HEK293T (cell line): ENCODE measurements at regions not wholly inside any gene's neighbourhood (a gene's known extent, or its start where the extent isn't known, plus 50 kb on each side); places are given as distances from the start of the nearest gene placed in this dataset.

Experiments
- CTCF ChIA-PET: fragments of 350-600 bp; formaldehyde crosslinking; extraction: SDS; loops from one replicate; lab custom pipeline; 2021; ENCODE audit warnings: antibody characterized with exemption, inconsistent platforms; lab: Yijun Ruan, JAX
- POLR2A ChIA-PET: fragments of 350-600 bp; formaldehyde crosslinking; extraction: SDS; loops from one replicate; lab custom pipeline; 2020; ENCODE audit warnings: antibody characterized with exemption, inconsistent platforms; lab: Yijun Ruan, JAX
- DNase-seq: peaks from one replicate; pipeline ENCODE4 v3.0.0; 2012; ENCODE audit warnings: mixed read lengths; ENCODE audit errors: extremely low spot score
- ARNT ChIP-seq: fragments of 450-650 bp; IDR thresholded peaks from 2 replicates; pipeline ENCODE4 v1.6.1; 2017; ENCODE audit warnings: mild to moderate bottlenecking
- BHLHE40 ChIP-seq: fragments of 450-650 bp; IDR thresholded peaks from 2 replicates; pipeline ENCODE4 v1.6.1; 2016; ENCODE audit warnings: mild to moderate bottlenecking, moderate library complexity, borderline replicate concordance
- CTBP1 ChIP-seq: fragments of 450-650 bp; IDR thresholded peaks from 2 replicates; pipeline ENCODE4 v1.6.1; 2016; ENCODE audit warnings: borderline replicate concordance
- ELF4 ChIP-seq: fragments of 450-650 bp; IDR thresholded peaks from 2 replicates; pipeline ENCODE4 v1.6.1; 2017; ENCODE audit warnings: antibody characterized with exemption
- FOXA1 ChIP-seq: fragments of 450-650 bp; IDR thresholded peaks from 2 replicates; pipeline ENCODE4 v1.6.1; 2016; ENCODE audit warnings: mild to moderate bottlenecking
- FOXK2 ChIP-seq: fragments of 450-650 bp; IDR thresholded peaks from 2 replicates; pipeline ENCODE4 v1.6.1; 2016; ENCODE audit warnings: mild to moderate bottlenecking
- FOXM1 ChIP-seq: fragments of 450-650 bp; IDR thresholded peaks from 2 replicates; pipeline ENCODE4 v1.6.1; 2017; ENCODE audit warnings: mild to moderate bottlenecking, borderline replicate concordance
- HDGF ChIP-seq: fragments of 450-650 bp; IDR thresholded peaks from 2 replicates; pipeline ENCODE4 v1.6.1; 2017; ENCODE audit warnings: antibody characterized with exemption, borderline replicate concordance
- L3MBTL2 ChIP-seq: fragments of 450-650 bp; conservative IDR thresholded peaks from 2 replicates; pipeline ENCODE4 v1.6.1; 2016; ENCODE audit warnings: mild to moderate bottlenecking
- LEF1 ChIP-seq: fragments of 450-650 bp; IDR thresholded peaks from 2 replicates; pipeline ENCODE4 v1.6.1; 2017; ENCODE audit warnings: mild to moderate bottlenecking, borderline replicate concordance
- NFRKB ChIP-seq: fragments of 450-650 bp; IDR thresholded peaks from 2 replicates; pipeline ENCODE4 v1.6.1; 2016; ENCODE audit warnings: mild to moderate bottlenecking, moderate library complexity
- SP1 ChIP-seq: fragments of 450-650 bp; IDR thresholded peaks from 2 replicates; pipeline ENCODE4 v1.6.1; 2017
- SUZ12 ChIP-seq: fragments of 450-650 bp; IDR thresholded peaks from 2 replicates; pipeline ENCODE4 v1.6.1; 2016; ENCODE audit warnings: mild to moderate bottlenecking
- TARDBP ChIP-seq: fragments of 450-650 bp; IDR thresholded peaks from 2 replicates; pipeline ENCODE4 v1.6.1; 2016
- ZNF384 ChIP-seq: fragments of 450-650 bp; IDR thresholded peaks from 2 replicates; pipeline ENCODE4 v1.6.1; 2016
- TF ChIP-seq, protein P1 (sequence below): fragments of 450-650 bp; IDR thresholded peaks from 2 replicates; pipeline ENCODE4 v1.6.1; 2016

DNA sequence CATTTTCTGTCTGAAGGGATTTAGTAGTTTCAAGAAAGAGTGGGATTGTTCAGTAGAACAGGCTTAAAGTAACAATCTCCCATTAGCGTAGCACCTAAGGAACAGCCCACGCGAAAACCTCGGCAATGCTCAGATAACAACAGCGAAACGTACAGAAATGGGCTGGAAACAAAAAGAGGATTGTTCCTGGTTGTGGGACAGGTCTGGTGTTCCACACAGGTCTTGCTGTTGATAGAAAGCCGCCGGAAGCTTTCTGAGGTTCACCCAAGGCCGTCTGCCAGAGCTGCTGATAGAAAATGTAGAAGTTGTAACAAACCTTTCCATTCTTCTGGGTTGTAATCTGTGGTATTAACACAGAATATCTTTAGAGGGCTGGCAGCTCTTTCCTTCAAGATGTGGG lies 69.4 kb upstream of the CLCN4 start:
- no peak for DNase-seq
- no peak for TF ChIP-seq FOXA1
- no peak for TF ChIP-seq SUZ12
- TF ChIP-seq SP1, result no peak
- no peak for TF ChIP-seq ARNT
- no peak for TF ChIP-seq NFRKB
- no peak for TF ChIP-seq HDGF
- no peak for TF ChIP-seq TARDBP
- no peak for TF ChIP-seq CTBP1
- TF ChIP-seq, protein P1, sequence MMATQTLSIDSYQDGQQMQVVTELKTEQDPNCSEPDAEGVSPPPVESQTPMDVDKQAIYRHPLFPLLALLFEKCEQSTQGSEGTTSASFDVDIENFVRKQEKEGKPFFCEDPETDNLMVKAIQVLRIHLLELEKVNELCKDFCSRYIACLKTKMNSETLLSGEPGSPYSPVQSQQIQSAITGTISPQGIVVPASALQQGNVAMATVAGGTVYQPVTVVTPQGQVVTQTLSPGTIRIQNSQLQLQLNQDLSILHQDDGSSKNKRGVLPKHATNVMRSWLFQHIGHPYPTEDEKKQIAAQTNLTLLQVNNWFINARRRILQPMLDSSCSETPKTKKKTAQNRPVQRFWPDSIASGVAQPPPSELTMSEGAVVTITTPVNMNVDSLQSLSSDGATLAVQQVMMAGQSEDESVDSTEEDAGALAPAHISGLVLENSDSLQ, result no peak
- TF ChIP-seq ELF4, result no peak
- TF ChIP-seq FOXK2, result no peak
- TF ChIP-seq L3MBTL2, result no peak
- ChIA-PET POLR2A (no interaction called here), CTCF (no interaction called here)

DNA sequence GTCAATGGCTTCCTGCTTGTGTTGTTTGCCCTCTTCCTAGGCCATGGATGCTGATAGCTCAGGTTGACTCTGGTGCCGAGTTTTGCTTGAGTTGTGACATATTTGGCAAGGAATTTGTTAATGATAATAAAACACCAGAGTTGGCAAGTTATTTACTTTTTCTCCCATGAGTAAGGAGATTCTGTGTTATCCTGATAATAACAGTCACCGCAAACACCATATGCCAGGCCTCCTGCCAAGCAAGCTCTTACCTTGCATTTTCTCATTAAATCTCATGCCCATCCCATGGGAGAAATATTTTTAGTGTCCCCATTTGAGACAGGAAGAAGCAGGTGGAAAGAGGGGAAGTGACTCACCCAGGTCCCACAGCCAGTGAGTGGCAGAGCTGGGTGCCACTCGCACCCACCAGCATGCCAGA lies 67.4 kb upstream of the CLCN4 start:
- POLR2A ChIA-PET, result no interaction called here
- CTCF ChIA-PET, result no interaction called here
- DNase-seq, result no peak
- TF ChIP-seq, protein P1, result no peak
- no peak for TF ChIP-seq TARDBP

DNA sequence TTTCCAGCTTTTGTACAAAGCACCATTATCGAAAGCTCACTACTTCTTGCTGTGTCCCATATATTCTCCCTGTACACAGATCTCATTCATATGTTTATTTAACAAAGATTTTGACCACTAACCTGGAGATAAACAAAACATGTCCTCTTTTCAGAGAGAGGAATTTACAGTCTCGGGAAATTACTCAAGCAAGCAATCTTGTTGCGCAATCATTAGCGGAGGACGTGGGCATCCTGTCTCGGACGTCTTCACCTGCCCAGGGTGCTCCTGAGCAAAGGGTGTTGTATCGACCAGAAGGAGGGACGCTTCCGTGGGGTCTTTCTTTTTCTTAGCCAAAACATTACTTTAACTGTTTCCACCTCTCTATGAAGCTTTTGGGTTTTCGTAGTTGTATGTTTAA lies 66.5 kb upstream of the CLCN4 start:
- CTCF ChIA-PET, result no interaction called here
- no peak for DNase-seq
- no peak for TF ChIP-seq FOXM1
- TF ChIP-seq HDGF, result no peak
- no peak for TF ChIP-seq NFRKB
- TF ChIP-seq FOXK2, result no peak
- TF ChIP-seq FOXA1, result no peak
- TF ChIP-seq, protein P1, result no peak
- no peak for TF ChIP-seq CTBP1
- TF ChIP-seq L3MBTL2, result no peak
- POLR2A ChIA-PET, result no interaction called here

- no peak for TF ChIP-seq NFRKB
- no peak for TF ChIP-seq FOXM1
- TF ChIP-seq SP1, result no peak
- TF ChIP-seq FOXK2, result no peak
- no peak for TF ChIP-seq L3MBTL2
- TF ChIP-seq SUZ12, result no peak
- TF ChIP-seq CTBP1, result no peak
- TF ChIP-seq FOXA1, result no peak
- TF ChIP-seq, protein P1, result no peak
- TF ChIP-seq ZNF384, result no peak
- TF ChIP-seq ELF4, result no peak
- TF ChIP-seq BHLHE40, result no peak
- ChIA-PET CTCF (interaction anchor here (1.6 kb wide), 1 partner anchor 24 kb away, joined by 3 read pairs; no protein-coding TSS in a partner anchor), POLR2A (no interaction called here)
- no peak for DNase-seq
Measured at GRCh38 chrX:10095246-10095645, 61.5 kb upstream of the CLCN4 start.

GRCh38 chrX:10095698-10096432 lies 60.9 kb upstream of the CLCN4 start:
- TF ChIP-seq HDGF (no peak), CTBP1 (no peak), ARNT (no peak), L3MBTL2 (no peak), LEF1 (no peak), FOXM1 (no peak), SUZ12 (no peak), NFRKB (no peak), ZNF384 (no peak), SP1 (no peak), TARDBP (no peak), BHLHE40 (no peak), FOXA1 (no peak), FOXK2 (no peak), ELF4 (no peak)
- TF ChIP-seq, protein P1, result no peak
- ChIA-PET POLR2A (no interaction called here), CTCF (interaction anchor here (1.6 kb wide), 1 partner anchor 24 kb away, joined by 3 read pairs; no protein-coding TSS in a partner anchor)
- no peak for DNase-seq

GRCh38 chrX:10098270-10098713 lies 58.5 kb upstream of the CLCN4 start:
- ChIA-PET CTCF (no interaction called here), POLR2A (no interaction called here)
- DNase-seq, result no peak
- no peak for TF ChIP-seq CTBP1
- no peak for TF ChIP-seq ZNF384
